GM23338 (cell line): ENCODE measurements at regions not wholly inside any gene's neighbourhood (a gene's known extent, or its start where the extent isn't known, plus 50 kb on each side); places are given as distances from the start of the nearest gene placed in this dataset.

Experiments
- ATAC-seq: fragments of 200-7000 bp; cut with Tn5 transposase; 3 replicates; pipeline ENCODE4 v1.9.1; 2020
- DNase-seq: peaks from one replicate; pipeline ENCODE4 v3.0.0-alpha.2; 2015; ENCODE audit warnings: low spot score
- H2AFZ ChIP-seq: fragments of 200-600 bp; sonication (generic); 2 replicates; pipeline ENCODE4 v1.8.0; 2016; ENCODE audit warnings: antibody characterized with exemption, mild to moderate bottlenecking, moderate library complexity
- H3F3A ChIP-seq: fragments of 200-600 bp; sonication (generic); replicated peaks from 2 replicates; pipeline ENCODE4 v1.8.0; 2017; ENCODE audit warnings: antibody characterized with exemption, mixed run types, low read depth
- H3K27ac ChIP-seq: fragments of 200-600 bp; sonication (generic); 2 replicates; pipeline ENCODE4 v1.6.1; 2016; ENCODE audit warnings: low read depth
- H3K27me3 ChIP-seq: fragments of 200-600 bp; sonication (generic); 2 replicates; pipeline ENCODE4 v1.8.0; 2016; ENCODE audit warnings: mild to moderate bottlenecking, mixed run types, moderate library complexity; ENCODE audit not compliant: insufficient read depth
- H3K36me3 ChIP-seq: fragments of 200-600 bp; sonication (generic); 2 replicates; pipeline ENCODE4 v1.8.0; 2016; ENCODE audit warnings: mild to moderate bottlenecking; ENCODE audit not compliant: insufficient read depth
- H3K4me1 ChIP-seq: fragments of 200-600 bp; sonication (generic); 2 replicates; pipeline ENCODE4 v1.8.0; 2016; ENCODE audit warnings: mild to moderate bottlenecking, moderate library complexity; ENCODE audit not compliant: insufficient read depth
- H3K4me2 ChIP-seq: fragments of 200-600 bp; sonication (generic); 2 replicates; pipeline ENCODE4 v1.7.1; 2017; ENCODE audit warnings: mixed run types
- H3K4me3 ChIP-seq: fragments of 200-600 bp; sonication (generic); 2 replicates; pipeline ENCODE4 v1.6.1; 2016; ENCODE audit warnings: mixed run types
- H3K79me2 ChIP-seq: fragments of 200-600 bp; sonication (generic); replicated peaks from 2 replicates; pipeline ENCODE4 v1.8.0; 2017; ENCODE audit warnings: mild to moderate bottlenecking; ENCODE audit not compliant: insufficient read depth
- H3K9me2 ChIP-seq: fragments of 200-600 bp; sonication (generic); 2 replicates; pipeline ENCODE4 v1.8.0; 2017; ENCODE audit not compliant: insufficient read depth
- H4K20me1 ChIP-seq: fragments of 200-600 bp; sonication (generic); replicated peaks from 2 replicates; pipeline ENCODE4 v1.8.0; 2017; ENCODE audit warnings: mild to moderate bottlenecking; ENCODE audit not compliant: insufficient read depth
- H3K27ac Mint-ChIP-seq: 2 replicates; pipeline ENCODE4 v1.8.0; 2020; ENCODE audit warnings: inconsistent platforms, mild to moderate bottlenecking, moderate library complexity, mixed read lengths
- H3K27me3 Mint-ChIP-seq: 3 replicates; pipeline ENCODE4 v1.8.0; 2022; ENCODE audit warnings: low read depth, mild to moderate bottlenecking, moderate library complexity, mixed read lengths, inconsistent platforms; ENCODE audit not compliant: insufficient read depth, poor library complexity
- H3K36me3 Mint-ChIP-seq: 3 replicates; pipeline ENCODE4 v1.8.0; 2021; ENCODE audit warnings: low read depth, mild to moderate bottlenecking, inconsistent platforms, moderate library complexity, mixed read lengths
- H3K4me1 Mint-ChIP-seq: 3 replicates; pipeline ENCODE4 v1.8.0; 2020; ENCODE audit warnings: mild to moderate bottlenecking, inconsistent platforms, mixed read lengths
- H3K4me3 Mint-ChIP-seq: 3 replicates; pipeline ENCODE4 v1.8.0; 2021; ENCODE audit warnings: moderate library complexity, mild to moderate bottlenecking, inconsistent platforms, mixed read lengths
- H3K9me3 Mint-ChIP-seq: 3 replicates; pipeline ENCODE4 v1.8.0; 2020; ENCODE audit warnings: moderate library complexity, mild to moderate bottlenecking, inconsistent platforms, mixed read lengths
- CREB1 ChIP-seq: fragments of 250-450 bp; sonication (Bioruptor Pico); IDR thresholded peaks from 2 replicates; pipeline ENCODE4 v1.5.0; 2020; ENCODE audit warnings: low read depth, mild to moderate bottlenecking, moderate library complexity
- CTCF ChIP-seq, 2 experiments: fragments of 200-600 bp in 1 of 2; sonication (generic) in 1 of 2; conservative IDR thresholded peaks; 2 replicates each; pipeline versions ENCODE4 v1.5.1 to v1.6.1; 2016 to 2017; ENCODE audit warnings: antibody characterized with exemption in 2 of 2, low read depth in 2 of 2, mild to moderate bottlenecking in 2 of 2, moderate library complexity in 1 of 2
- EZH2 ChIP-seq: fragments of 200-600 bp; sonication (generic); IDR thresholded peaks from one replicate; pipeline ENCODE4 v1.8.0; 2017; ENCODE audit warnings: antibody characterized with exemption, mild to moderate bottlenecking, low read depth; ENCODE audit not compliant: unreplicated experiment
- EZH2phosphoT487 ChIP-seq: fragments of 200-600 bp; sonication (generic); IDR thresholded peaks from one replicate; pipeline ENCODE4 v1.8.1; 2018; ENCODE audit warnings: antibody characterized with exemption; ENCODE audit not compliant: unreplicated experiment
- JUNB ChIP-seq: IDR thresholded peaks from one replicate; pipeline ENCODE4 v1.6.1; 2016; ENCODE audit warnings: antibody characterized with exemption; ENCODE audit not compliant: unreplicated experiment
- NANOG ChIP-seq: IDR thresholded peaks from 2 replicates; pipeline ENCODE4 v1.6.1; 2016; ENCODE audit warnings: antibody characterized with exemption, borderline replicate concordance
- REST ChIP-seq: IDR thresholded peaks from one replicate; pipeline ENCODE4 v1.6.1; 2018; ENCODE audit warnings: antibody characterized with exemption; ENCODE audit not compliant: unreplicated experiment
- STAT1 ChIP-seq: IDR thresholded peaks from one replicate; pipeline ENCODE4 v1.6.1; 2016; ENCODE audit warnings: antibody characterized with exemption; ENCODE audit not compliant: unreplicated experiment
- ZNF331 ChIP-seq: fragments of 250-450 bp; sonication (Bioruptor Pico); IDR thresholded peaks from 2 replicates; pipeline ENCODE4 v1.5.0; 2020; ENCODE audit warnings: low read depth, mild to moderate bottlenecking, moderate library complexity

GRCh38 chr15:70276401-70276800, 178.7 kb upstream of the TLE3 start (continued):
- TF ChIP-seq REST: no peak
- no peak for TF ChIP-seq NANOG
- TF ChIP-seq EZH2phosphoT487: no peak
- no peak for TF ChIP-seq ZNF331 (CRISPR knock-in tag)

- Mint-ChIP-seq H3K36me3 (no peaks in the 10 kb centered on the region), H3K9me3 (no peaks in the 10 kb centered on the region; the same call in 2 of the 3 replicates), H3K27me3 (peaks cover 11% of the 10 kb centered on the region), H3K4me3 (no peak overlapping the region), H3K4me1 (peaks cover 13% of the 10 kb centered on the region), H3K27ac (no peak overlapping the region)
- Histone ChIP-seq H3K36me3 (no peaks in the 10 kb centered on the region), H3K27ac (no peak overlapping the region), H3K4me2 (no peak overlapping the region), H3F3A (no peaks in the 10 kb centered on the region), H2AFZ (no peak overlapping the region), H3K9me2 (no peaks in the 10 kb centered on the region; the same call in 1 of the 2 replicates), H3K79me2 (no peaks in the 10 kb centered on the region), H3K4me3 (no peak overlapping the region), H3K4me1 (no peaks in the 10 kb centered on the region), H4K20me1 (no peaks in the 10 kb centered on the region), H3K27me3 (no peaks in the 10 kb centered on the region)
- TF ChIP-seq NANOG: no peak
- no peak for TF ChIP-seq EZH2
- no peak for TF ChIP-seq ZNF331 (CRISPR knock-in tag)
- TF ChIP-seq CTCF (conservative IDR thresholded peaks at IDR 0.05; ENCODE audit: low read depth in 2 of 2): no peak
- no peak for TF ChIP-seq CREB1 (CRISPR knock-in tag)
- TF ChIP-seq JUNB: no peak
- no peak for TF ChIP-seq STAT1
- ATAC-seq: no peak
- DNase-seq: no peak
Observed at GRCh38 chr15:70275461-70276138, 177.9 kb upstream of the TLE3 start.
